ENCODE measurements at regions not wholly inside any gene's neighbourhood (a gene's known extent, or its start where the extent isn't known, plus 50 kb on each side); places are given as distances from the start of the nearest gene placed in this dataset.

GRCh38 chr6:156396068-156396771 lies 381.0 kb upstream of the ARID1B start:
- TF ChIP-seq EZH2 (IDR thresholded peaks at IDR 0.05) (no peak), POLR2AphosphoS5 (IDR thresholded peaks at IDR 0.05; ENCODE audit: borderline replicate concordance, low read depth, low read length) (no peak), FOXP2 (optimal IDR thresholded peaks at IDR 0.05; ENCODE audit: control extremely low read depth, extremely low read length, insufficient read depth) (no peak)

Data from SK-N-MC (cell line).